HG03066 (cell line): ENCODE measurements at regions not wholly inside any gene's neighbourhood (a gene's known extent, or its start where the extent isn't known, plus 50 kb on each side); places are given as distances from the start of the nearest gene placed in this dataset.
A peak's percentile ranks its signal among the peaks of the same experiment; 100 is the strongest.

ENCODE experiments used
- ATAC-seq: cut with Tn5 transposase; IDR thresholded peaks from one replicate; pipeline ENCODE4 v1.9.1; 2021; ENCODE audit warnings: low read depth; ENCODE audit not compliant: unreplicated experiment

DNA sequence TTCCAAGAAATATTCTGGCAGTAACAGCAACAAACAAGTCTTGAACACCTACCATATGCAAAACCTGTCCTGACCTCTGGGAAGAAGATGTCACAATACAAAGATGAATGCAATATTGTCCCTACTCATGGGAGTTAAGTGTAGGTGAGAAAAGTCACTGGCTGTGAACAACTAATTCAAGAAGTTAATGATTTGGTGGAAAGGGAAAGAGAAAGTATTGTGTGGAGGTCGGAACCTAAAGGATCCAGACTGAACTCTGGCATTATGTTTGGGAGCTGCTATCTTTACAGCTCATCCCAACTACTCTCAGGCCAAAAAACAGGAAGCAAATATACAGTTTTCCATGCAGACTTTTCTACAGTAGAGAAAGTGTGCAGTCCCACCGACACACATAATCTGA is 285.3 kb upstream of the PRDM1 start:
- ATAC-seq: no peak

DNA sequence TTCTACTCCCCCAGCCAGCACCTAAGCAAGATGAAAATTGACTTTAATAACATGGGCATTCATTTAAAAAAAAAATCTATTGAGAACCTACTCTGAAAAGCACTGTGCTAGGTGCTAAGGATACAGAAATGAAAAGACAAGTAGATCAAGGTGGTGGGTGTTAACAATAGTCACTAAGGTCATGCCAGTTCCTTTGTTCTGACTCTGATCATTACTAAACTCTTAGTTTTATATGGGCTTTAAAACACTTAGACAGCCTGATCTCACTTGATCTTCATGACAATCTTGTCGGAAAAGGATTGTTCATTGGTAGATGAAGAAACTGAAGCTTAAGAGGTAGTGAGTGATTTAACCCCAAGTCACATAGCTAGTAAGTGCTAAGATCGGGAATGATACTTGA is 285.7 kb upstream of the PRDM1 start:
- ATAC-seq: no peak

DNA sequence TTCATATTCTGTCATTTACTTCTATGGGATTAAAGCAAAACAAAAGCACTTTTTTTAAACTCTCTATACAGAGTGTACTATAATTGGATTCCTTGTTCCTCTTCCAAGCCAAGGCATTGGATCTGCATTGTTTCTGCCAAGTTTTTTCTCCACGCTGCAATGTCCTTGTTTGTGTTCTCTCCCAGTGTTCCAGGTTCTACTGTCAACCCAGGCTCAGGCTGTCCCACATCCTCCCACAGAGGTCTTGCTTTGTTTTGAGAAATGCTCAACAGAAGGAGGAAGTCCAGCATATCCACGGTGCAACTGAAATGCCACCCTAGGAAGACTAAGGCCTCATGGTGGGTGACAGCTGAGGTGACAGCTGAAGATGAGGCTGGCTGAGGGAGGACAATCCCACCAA is 287.1 kb upstream of the PRDM1 start:
- no peak for ATAC-seq

DNA sequence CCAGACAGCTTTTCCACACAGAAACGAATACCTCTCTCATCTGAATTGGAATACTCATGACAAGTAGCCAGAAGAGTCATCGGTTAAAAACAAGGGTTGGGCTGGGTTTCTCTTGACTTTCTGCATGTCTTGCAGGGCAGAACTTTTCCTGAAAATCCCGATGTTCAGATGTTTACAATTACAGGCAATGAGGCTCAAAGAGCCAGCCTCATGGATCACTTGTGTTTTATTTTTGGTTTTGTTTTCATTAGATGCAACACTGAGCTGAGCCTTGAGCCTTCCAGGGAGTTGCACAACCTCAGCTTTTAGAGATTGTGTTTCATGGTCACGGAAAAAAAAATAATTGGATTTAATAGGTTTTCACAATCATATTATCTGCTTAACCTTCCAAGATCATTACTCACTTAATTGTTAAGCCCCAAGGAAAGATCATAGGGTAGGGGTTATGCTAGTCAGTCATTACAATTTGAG is 288.1 kb upstream of the PRDM1 start:
- ATAC-seq: no peak

DNA sequence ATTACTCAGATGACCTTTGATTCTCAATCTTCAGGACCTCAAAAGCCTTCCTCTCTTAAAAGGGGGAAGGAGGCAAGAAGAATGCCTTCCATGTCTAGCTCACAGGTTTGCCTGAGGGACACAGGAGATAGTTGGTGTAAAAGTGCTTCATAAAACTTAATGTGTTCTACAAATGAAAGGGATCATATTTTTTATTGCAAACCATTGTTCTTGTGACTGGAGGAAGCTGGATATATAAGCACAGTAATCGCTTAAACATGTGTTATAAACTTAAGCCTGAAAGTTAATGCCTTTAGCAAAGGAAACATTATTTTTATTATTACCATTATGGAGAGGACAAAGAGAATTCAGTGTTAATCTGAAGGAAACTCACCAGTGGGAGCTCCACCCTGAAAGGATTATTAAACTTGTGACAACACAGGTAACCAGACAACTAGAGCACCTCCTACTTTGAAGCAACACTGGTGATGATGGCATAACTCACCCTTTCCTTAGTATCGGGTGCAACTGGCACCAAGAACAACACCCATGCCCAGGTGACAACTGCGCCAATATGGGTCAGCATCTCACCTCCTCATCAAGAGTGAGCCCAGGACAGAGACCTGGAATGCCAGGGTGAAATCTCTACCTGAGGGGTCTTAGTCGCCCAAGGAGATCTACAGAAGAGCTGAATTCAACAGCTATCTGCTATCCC is 288.7 kb upstream of the PRDM1 start:
- ATAC-seq: no peak

DNA sequence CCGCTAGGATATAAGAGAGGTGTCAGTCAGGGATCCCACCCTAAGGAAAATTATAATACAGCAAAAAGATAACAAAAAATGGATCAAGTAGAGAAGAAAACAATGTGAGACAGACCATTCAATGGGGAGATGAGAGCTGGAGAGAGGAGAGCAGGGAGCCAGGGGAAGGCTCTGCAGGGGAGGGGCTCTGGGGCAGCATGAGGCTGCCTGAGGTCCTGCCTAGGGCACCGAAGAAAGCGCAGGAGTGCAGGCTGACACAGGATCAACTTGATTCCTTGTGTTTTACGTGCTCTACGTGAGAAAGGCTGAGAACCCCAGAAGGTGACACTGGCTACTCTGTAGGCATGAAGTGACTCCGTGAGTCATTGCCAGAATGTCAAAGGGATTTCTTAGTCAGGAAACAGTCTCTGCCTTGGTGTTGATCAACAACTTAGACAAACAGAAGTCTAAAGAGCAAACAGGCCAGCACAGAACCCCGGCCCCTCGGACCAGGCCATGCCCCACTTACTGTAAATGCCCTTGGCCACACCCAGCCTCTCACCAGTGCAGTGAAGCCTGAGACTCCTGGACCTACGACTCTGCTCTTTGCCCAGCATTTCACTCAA is 290.1 kb upstream of the PRDM1 start:
- no peak for ATAC-seq

DNA sequence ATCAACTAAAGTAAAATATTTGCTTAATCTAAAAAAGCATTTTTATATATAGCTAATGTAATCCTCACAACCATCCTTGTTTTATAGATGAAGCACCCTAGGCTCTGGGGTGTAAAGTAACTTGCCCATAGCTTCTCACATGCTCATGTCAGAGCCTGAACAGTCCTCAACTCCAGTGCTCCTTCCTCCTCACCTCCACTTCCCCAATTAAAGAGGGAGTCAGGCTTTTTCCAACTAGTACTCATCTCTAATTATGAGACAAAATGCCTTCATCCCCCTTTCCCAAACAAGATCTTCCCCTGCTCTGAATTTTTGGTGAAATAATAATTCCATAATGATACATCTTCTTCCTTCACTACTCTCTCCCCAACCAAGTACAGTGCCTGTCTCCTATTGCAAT is 290.8 kb upstream of the PRDM1 start:
- ATAC-seq: no peak

DNA sequence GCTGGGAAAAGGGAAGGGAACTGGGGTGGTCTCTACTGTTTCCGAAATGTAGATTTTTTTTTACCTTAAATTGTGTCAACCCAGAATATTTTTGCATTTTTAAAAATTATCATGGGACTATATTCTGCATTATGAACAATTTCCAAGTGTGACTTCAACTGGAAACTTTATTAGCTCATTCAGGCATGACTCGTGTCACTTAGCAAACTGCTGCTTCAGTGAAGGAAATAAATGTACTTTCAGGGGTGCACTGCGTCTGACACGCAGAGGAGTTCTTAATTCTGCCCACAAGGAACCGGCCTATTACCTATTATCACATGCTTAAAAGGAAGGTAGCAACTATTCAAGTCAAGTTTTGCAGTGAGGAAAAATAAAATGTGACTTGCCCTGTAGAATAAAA is 291.3 kb upstream of the PRDM1 start:
- ATAC-seq: no peak

DNA sequence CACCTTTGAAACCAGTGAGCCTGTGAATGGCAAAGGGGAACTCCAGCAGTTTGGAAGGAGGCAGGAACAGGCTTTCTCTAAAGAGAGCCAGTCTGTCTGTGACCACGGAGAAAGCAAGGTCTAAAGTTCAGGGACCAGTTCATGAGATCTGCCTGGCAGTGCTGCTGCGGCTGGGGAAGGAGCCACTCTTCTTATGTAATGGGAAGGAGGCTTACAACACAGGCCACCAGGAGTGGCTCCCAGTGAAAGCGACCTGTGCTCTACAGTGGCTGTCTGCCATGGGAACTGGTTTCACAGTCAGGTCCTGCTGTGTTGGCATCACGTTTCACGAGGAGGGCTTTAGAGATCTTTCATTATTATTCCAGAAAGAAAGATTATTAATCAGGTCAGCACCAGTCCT is 291.9 kb upstream of the PRDM1 start:
- ATAC-seq: no peak

DNA sequence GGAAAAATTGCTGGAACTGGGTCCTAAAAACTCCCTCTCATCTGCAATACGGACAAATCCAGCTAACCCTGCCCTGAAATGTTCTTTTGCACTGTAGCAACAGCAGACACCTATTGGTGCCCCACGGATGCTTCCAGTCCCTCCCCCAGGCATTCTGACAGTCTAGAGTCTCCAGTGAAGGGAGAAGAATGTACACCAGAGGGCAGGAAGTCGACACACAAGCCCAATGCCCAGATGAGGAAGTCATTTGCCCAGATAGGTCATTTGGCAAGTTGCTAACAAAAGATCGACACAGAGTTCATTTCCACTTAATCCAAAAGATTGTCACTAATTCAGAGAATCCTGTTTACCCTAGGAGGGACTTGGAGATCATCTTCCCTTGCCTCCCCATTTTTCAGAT is 293.0 kb upstream of the PRDM1 start:
- ATAC-seq: peak; percentile 35

DNA sequence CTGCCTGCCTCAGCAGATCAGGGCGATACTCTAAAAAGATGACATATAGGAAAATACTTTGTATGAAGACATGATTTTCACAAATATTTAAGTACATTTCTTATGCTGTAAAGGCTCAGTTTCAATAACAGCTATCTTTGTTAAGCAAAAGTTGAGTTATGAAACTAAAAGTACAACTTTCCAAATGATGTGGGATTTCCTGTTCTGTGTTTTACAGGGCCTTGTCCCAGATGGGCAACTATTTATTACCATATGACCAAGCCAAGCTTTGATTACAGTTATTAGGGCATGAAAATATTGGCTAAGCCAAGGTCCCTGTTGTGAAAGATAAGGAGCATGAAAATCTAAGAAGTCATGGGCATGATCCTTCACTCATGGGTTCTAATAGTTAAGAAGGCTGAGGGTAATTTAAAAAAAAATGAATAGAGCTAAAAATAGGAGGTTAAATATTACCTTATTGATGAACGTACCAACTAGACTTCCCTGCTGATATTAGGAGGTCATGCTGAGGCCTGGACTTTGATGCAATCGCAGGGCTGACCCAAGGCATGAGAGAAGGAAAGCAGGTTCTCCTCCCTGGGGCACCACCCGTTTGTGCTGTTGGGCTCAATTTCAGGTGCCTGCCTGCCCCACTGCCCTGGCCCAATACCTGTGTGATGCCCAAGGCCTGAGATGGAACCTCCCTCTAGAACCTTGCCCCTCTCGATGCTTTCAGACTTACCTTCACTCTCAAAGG is 294.4 kb upstream of the PRDM1 start:
- no peak for ATAC-seq

DNA sequence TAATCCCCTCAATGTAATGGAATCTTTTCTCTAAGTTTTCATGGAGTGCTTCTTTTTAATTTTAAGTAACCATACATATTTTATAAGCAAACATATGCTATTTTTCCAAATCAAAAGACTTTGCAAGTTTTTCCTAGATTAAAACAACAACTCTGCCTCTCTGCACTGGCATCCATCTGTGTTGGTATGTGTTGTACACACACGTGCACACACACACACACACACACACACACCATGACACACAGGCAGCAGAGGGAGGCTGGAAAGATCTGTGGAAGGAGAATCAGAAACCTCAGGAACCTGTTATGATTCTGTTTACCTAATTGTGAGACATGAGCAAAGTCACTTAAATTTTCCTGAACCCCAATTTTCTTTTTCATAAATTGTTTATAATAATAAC is 295.0 kb upstream of the PRDM1 start:
- ATAC-seq: no peak

DNA sequence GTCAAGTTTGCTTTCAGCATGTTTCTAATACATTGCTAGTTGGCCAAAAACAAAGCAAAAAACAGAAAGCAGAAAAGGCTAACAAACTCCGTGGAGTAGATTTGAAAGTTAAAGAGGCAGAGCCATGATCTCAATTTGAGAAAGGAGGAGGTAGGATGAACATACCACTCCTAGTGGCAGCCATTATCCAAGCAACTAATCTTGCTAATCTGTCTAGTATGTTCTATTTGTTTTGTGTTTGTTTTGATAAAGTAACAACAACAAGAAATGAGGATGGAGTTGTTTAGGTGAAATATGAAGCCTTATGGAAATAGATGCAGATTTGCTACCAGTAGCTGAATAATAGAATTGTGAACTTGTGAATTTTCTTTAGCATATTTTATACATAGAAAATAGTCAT is 295.5 kb upstream of the PRDM1 start:
- no peak for ATAC-seq

DNA sequence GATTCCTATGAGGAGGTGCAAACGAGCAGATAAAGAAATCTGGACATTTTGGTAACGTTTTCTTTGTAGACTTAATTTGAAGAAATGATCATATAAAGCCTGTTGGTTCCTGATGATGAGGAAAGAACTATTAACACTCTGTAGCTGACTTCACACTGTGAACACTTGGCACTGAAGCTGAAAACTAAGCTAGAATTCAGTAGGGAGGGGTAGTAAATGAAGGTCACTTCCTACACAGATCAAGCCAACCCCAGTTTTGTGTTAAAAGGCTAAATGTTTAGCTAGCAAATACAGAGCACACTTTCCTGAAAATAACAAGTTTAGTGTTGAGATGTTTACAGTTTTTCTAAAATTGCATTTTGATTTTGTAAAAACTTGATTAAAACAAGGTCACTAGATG is 296.2 kb upstream of the PRDM1 start:
- ATAC-seq: no peak

DNA sequence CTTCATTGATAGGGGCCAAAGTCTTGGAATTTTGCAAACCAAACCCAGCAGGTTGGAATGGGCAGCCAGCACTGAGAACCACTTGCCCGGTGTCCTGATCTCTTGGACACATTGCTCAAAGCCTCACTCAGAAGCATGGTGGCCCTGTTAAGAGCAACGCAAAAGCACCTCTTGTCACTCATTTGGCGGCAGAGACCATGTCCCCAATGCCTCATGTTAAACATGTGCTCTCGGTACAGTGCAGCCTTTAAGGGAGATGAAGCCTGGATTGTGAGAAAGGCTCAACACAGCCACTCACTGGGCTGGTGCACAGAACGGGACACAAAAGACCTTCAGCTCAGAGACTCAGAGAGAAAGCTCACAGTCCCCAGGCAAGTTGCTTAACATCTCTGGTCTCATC is 298.4 kb upstream of the PRDM1 start:
- no peak for ATAC-seq

DNA sequence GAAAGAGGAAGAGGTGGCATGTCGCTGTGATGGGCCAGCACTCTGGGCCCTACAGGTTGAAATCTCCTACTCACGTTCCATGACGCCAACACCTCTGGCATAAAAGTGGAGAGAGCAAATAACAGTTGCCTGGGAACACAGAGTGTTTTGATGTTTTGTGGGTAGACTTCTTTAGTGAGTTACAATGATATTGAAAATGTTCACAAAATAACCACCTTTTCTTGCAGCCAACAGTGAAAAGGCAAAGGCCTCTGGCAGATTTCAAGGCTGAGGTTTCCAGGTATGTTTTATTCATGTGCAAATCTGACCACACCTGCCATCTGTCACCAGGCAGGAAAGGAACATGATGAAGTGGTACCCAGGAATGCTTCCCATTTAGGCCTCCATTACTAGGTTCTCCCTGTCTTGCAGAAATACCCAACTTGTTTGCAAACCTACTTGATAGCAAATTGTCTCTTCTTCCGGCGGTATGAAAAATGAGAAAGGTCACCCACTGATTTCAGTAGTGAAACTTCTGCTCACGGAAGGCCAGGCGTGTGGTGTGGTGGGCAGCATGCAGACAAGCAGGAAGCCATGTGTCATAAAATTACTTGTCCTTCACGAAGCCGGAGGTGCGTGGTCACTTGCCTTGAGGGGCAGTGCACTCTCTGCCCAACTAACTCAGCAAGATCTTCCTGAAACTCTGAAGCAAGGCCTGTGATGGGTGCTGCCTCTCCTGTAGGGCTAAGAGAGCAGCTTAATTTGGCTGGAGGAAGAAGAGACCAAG is 299.1 kb upstream of the PRDM1 start:
- peak; percentile 62 for ATAC-seq

DNA sequence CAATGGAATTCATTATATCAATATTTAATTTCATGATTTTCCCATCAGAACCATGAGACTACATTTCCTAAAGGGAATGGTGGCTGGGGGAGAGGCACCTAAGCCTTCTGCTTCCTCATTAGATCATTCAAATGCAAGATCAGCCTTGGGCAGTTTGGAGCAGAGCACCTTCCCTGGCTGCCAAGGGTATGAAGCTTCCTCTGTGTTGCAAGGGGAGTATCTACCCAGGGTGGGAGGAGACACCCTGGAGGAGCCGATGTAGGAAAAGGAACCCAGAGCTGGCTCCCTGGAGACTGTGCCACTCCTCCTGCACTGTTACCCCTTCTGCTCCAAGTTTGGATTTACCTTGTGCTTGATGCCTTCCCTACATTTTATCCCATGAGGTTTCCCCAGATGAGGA is 299.7 kb upstream of the PRDM1 start:
- no peak for ATAC-seq

DNA sequence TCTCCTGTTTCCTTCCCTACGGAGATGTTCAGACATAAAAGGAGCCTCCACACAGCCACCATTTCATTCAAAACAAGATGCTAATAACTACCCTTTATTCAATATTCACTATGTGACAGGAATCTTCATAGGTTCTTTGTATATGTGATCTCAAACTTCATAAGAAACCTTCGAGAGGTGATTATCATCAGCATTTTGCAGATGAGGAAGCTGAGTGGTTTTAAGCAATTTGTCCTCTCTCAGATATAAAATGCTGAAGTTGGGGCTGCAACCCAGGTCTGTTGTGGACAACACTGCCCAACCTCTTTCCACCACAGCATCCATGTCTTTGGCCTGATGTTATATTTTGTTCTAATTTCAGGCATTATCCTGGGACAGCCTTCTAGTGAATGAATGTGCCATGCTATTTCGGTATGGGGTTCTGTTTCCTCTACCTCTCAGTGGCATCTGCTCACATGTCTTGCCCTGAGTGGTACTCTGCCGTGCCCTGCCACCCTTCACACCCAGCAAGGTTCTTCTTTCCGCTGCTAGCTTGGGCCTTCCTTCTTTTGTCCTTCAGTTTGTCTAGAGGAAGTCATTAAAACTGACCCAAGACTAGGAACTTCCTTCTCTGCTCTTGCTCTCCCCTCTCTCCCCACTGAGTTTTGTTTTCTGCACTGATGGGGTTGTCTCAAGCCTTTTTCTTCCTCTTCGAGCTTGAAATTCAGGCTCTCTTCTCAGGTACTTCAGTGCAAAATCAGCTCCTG is 300.9 kb upstream of the PRDM1 start:
- no peak for ATAC-seq

DNA sequence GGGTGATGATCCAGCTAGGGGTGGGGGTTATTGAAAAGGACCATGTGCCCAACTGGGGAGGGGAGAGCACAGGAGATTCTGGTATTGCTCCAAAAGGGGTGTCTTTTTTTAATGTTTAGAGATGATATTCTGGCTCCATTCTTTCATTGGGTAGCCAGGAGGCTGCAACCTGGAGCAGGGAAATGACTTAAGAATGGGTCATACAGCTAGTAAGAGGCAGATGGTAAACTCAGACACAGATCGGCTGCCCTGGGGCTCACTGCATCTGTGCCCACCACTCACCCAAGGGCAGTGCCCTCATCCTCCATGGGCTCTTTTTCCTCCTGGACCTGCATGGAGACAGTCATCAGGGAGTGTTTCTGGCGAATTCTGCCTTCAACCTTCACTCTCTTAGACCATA is 302.0 kb upstream of the PRDM1 start:
- ATAC-seq: no peak

DNA sequence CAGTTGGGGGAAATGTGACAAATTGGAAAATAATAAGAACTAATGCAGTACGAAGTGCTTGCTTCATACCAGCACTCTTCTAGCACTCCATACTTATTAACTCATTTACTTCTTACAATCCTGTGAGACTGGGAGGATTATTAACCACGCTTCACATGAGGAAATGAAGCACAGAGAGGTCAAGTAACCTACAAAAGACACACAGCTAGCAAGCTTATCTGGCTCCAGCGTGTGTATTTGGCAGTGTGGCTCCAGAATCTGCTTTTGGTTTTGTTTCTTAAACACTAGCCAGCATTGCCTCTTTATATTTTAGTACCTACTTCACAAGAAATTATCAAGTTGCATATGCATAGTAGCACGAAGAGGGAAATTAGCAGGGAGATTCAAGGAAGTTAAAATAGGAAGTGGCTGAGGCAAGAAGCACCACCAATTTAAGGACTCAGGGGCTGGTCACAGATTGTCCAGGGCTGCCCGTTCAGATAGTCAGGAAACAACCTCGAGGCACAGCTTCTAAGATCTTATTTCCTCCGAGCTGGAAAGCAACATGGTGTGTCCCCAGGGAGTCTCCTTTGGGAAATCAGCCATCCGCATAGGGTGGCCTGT is 302.7 kb upstream of the PRDM1 start:
- no peak for ATAC-seq
